Neuronal stem cell (in vitro differentiated cells): ENCODE measurements at regions not wholly inside any gene's neighbourhood (a gene's known extent, or its start where the extent isn't known, plus 50 kb on each side); places are given as distances from the start of the nearest gene placed in this dataset.
"Not testable (repeated sequence)": the region's sequence is repeated elsewhere in the genome, so short reads cannot be mapped to it uniquely, and the experiment has no call there.

Experiments used
- DNase-seq: peaks from one replicate; pipeline ENCODE4 v3.0.0-alpha.2; 2013; ENCODE audit warnings: low spot score
- H2AFZ ChIP-seq: one replicate; pipeline ENCODE4 v1.6.1; 2013; ENCODE audit warnings: mild to moderate bottlenecking, low read length, inconsistent platforms
- H2AK5ac ChIP-seq: 2 replicates; pipeline ENCODE4 v1.6.1; 2013; ENCODE audit warnings: low read depth, mild to moderate bottlenecking, inconsistent platforms, low read length, moderate library complexity, mixed read lengths
- H2BK120ac ChIP-seq: 2 replicates; pipeline ENCODE4 v1.6.1; 2013; ENCODE audit warnings: low read depth, mild to moderate bottlenecking, inconsistent platforms, low read length, moderate library complexity, mixed read lengths
- H2BK12ac ChIP-seq: one replicate; pipeline ENCODE4 v1.6.1; 2013; ENCODE audit warnings: low read length, inconsistent platforms
- H2BK15ac ChIP-seq: 2 replicates; pipeline ENCODE4 v1.6.1; 2013; ENCODE audit warnings: mild to moderate bottlenecking, low read length, inconsistent platforms, mixed read lengths
- H2BK5ac ChIP-seq: one replicate; pipeline ENCODE4 v1.6.1; 2013; ENCODE audit warnings: inconsistent platforms, mild to moderate bottlenecking, low read length, moderate library complexity
- H3K14ac ChIP-seq: one replicate; pipeline ENCODE4 v1.6.1; 2013; ENCODE audit warnings: low read length, inconsistent platforms
- H3K18ac ChIP-seq: 2 replicates; pipeline ENCODE4 v1.6.1; 2013; ENCODE audit warnings: low read length, inconsistent platforms
- H3K23ac ChIP-seq: 2 replicates; pipeline ENCODE4 v1.6.1; 2013; ENCODE audit warnings: low read depth, mild to moderate bottlenecking, mixed read lengths, low read length, inconsistent platforms; ENCODE audit not compliant: poor library complexity
- H3K27ac ChIP-seq: replicated peaks from 3 replicates; pipeline ENCODE4 v1.5.1; 2013; ENCODE audit warnings: low read length, inconsistent platforms
- H3K27me3 ChIP-seq, 3 experiments: 2 replicates each; pipeline ENCODE4 v1.6.1; 2013; ENCODE audit warnings: low read length in 3 of 3, mild to moderate bottlenecking in 2 of 3, inconsistent platforms in 1 of 3, low read depth in 1 of 3, mixed read lengths in 1 of 3, moderate library complexity in 1 of 3; ENCODE audit not compliant: control insufficient read depth in 3 of 3, insufficient read depth in 3 of 3
- H3K36me3 ChIP-seq, 2 donors: replicated peaks in 1 of 2; 2 replicates each; pipeline ENCODE4 v1.6.1; 2013; ENCODE audit warnings: low read length in 2 of 2; ENCODE audit not compliant: control insufficient read depth in 2 of 2, insufficient read depth in 2 of 2
- H3K4ac ChIP-seq: 2 replicates; pipeline ENCODE4 v1.6.1; 2013; ENCODE audit warnings: inconsistent platforms, mild to moderate bottlenecking, low read length, moderate library complexity
- H3K4me1 ChIP-seq, 2 donors: 1 replicate in 1 of 2; 2 replicates in 1 of 2; pipeline ENCODE4 v1.6.1; 2013; ENCODE audit warnings: low read length in 2 of 2, low read depth in 1 of 2; ENCODE audit not compliant: control insufficient read depth in 2 of 2, insufficient read depth in 1 of 2
- H3K4me2 ChIP-seq: one replicate; pipeline ENCODE4 v1.6.1; 2013; ENCODE audit warnings: mild to moderate bottlenecking, low read length, inconsistent platforms; ENCODE audit not compliant: insufficient read depth, poor library complexity, severe bottlenecking
- H3K4me3 ChIP-seq, 2 donors: 2 replicates each; pipeline ENCODE4 v1.5.1; 2013; ENCODE audit warnings: low read length in 2 of 2, mild to moderate bottlenecking in 2 of 2, inconsistent platforms in 1 of 2, moderate library complexity in 1 of 2
- H3K79me1 ChIP-seq: one replicate; pipeline ENCODE4 v1.6.1; 2013; ENCODE audit warnings: low read depth, mild to moderate bottlenecking, inconsistent platforms, low read length, moderate library complexity
- H3K9ac ChIP-seq: one replicate; pipeline ENCODE4 v1.6.1; 2013; ENCODE audit warnings: mild to moderate bottlenecking, low read depth, low read length, inconsistent platforms; ENCODE audit not compliant: poor library complexity
- H3K9me3 ChIP-seq, 2 donors: replicated peaks in 1 of 2; 2 replicates each; pipeline versions ENCODE3 to v1.6.1; 2013; ENCODE audit warnings: low read length in 2 of 2, mild to moderate bottlenecking in 2 of 2, inconsistent platforms in 1 of 2, low read depth in 1 of 2, mixed read lengths in 1 of 2, moderate library complexity in 1 of 2; ENCODE audit not compliant: control insufficient read depth in 2 of 2, insufficient read depth in 1 of 2
- H4K8ac ChIP-seq: one replicate; pipeline ENCODE4 v1.6.1; 2013; ENCODE audit warnings: low read depth, mild to moderate bottlenecking, inconsistent platforms, low read length, moderate library complexity
- H4K91ac ChIP-seq: one replicate; pipeline ENCODE4 v1.6.1; 2013; ENCODE audit warnings: low read length, low read depth, mild to moderate bottlenecking, inconsistent platforms; ENCODE audit not compliant: poor library complexity
- WGBS, 2 donors: extraction: QIAGEN DNeasy Blood & Tissue Kit; methylation state at CpG; one replicate each; pipeline ENCODE4 v1.1.7; 2013; ENCODE audit warnings: missing lambda C conversion rate in 2 of 2, mixed read lengths in 1 of 2; ENCODE audit not compliant: insufficient read length in 2 of 2, insufficient replicate concordance in 1 of 2; ENCODE audit errors: extremely low coverage in 2 of 2; 5-methylcytosine and 5-hydroxymethylcytosine counted together

DNA sequence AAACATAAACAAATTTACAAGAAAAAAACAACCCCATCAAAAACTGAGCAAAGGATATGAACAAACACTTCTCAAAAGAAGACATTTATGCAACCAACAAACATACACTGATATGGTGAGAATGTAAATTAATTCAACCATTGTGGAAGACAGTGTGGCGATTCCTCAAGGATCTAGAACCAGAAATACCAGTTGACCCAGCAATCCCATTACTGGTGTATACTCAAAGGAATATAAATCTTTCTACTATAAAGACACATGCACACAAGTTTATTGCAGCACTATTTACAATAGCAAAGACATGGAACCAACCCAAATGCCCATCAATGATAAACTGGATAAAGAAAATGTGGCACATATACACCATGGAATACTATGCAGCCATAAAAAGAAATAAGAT lies 92.3 kb upstream of the GUCY1A1 start:
- H3K36me3 ChIP-seq, H3K9ac ChIP-seq, H4K8ac ChIP-seq, H2AFZ ChIP-seq, H2BK120ac ChIP-seq, H3K79me1 ChIP-seq, DNase-seq, H3K23ac ChIP-seq, H3K27ac ChIP-seq, H3K4me3 ChIP-seq, H2BK15ac ChIP-seq, H3K4me1 ChIP-seq, H3K18ac ChIP-seq, H3K4me2 ChIP-seq, H3K14ac ChIP-seq, H2BK12ac ChIP-seq, H3K27me3 ChIP-seq, H3K9me3 ChIP-seq, H3K4ac ChIP-seq, H4K91ac ChIP-seq, H2BK5ac ChIP-seq, H2AK5ac ChIP-seq: not testable (repeated sequence)
- WGBS, 2 donors = no CpG with 5 or more reads among the region's 1 CpG

DNA sequence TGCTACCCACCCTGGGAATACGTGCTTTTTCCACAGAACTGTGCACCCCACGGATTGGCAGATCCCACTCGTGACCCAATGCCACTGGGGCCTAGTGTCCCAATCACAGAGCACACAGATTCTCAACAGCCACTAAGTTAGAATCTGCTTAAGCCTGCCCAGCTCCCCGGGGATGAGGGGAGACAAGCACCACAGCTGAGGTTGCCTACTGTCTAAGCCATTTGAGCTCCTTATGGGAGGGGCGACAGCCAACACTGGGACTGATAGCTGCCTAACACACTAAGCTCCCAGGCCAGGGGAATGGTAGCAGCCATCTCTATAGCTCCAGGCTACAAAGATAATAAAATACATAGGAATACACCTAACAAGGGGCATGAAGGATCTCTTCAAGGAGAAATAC lies 93.5 kb upstream of the GUCY1A1 start:
- H3K4ac ChIP-seq = no peak overlapping the region
- no peak overlapping the region for H3K9ac ChIP-seq
- H2AK5ac ChIP-seq = peak overlapping the region; percentile 6
- no peak for DNase-seq
- no peak overlapping the region for H2AFZ ChIP-seq
- peak overlapping the region; percentile 86 for H3K23ac ChIP-seq
- no peak overlapping the region for H4K91ac ChIP-seq
- H3K36me3 ChIP-seq = no peaks in the 10 kb centered on the region
- no peak overlapping the region for H2BK5ac ChIP-seq
- H3K27ac ChIP-seq = no peak overlapping the region
- no peak overlapping the region for H3K14ac ChIP-seq
- H3K4me3 ChIP-seq = no peak overlapping the region
- no peaks in the 10 kb centered on the region for H3K79me1 ChIP-seq
- H2BK120ac ChIP-seq = no peak overlapping the region
- H3K4me1 ChIP-seq = peaks cover 0 to 6% of the 10 kb centered on the region in 2 donors
- WGBS, 2 donors = no CpG with 5 or more reads among the region's 5 CpGs
- H3K18ac ChIP-seq = peak overlapping the region; percentile 58
- H3K27me3 ChIP-seq = no peaks in the 10 kb centered on the region
- H2BK15ac ChIP-seq = no peak overlapping the region
- no peak overlapping the region for H4K8ac ChIP-seq
- no peak overlapping the region for H2BK12ac ChIP-seq
- no peak overlapping the region for H3K4me2 ChIP-seq
- H3K9me3 ChIP-seq = no peaks in the 10 kb centered on the region

DNA sequence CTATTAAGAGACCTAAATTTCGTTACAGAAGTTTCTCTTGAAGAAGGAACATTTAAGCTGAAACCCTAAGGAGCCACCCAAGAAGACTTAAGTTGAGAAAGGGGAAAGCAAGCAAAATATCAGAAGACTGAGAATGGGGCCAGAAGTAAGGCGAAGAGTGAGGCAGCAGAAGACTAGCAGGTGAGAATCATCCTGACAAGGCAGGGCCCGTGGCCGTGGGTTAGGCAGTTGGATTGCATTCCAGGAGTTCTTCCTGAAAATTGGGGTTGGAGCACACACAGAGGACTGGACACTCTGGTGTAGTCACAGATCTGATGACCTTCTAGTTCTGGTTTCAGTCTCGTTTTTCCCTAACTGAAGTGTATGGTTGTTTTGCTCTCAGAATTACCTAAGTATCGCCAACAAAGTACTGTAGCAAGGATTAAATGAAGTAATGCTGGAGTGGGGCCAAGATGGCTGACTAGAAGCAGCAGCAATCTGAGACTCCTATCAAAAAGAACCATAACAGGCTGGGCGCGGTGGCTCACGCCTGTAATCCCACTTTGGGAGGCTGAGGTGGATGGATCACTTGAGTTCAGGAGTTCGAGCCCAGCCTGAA lies 94.4 kb upstream of the GUCY1A1 start:
- DNase-seq = no peak
- Histone ChIP-seq H3K9ac (no peak overlapping the region), H2BK12ac (no peak overlapping the region), H4K91ac (no peak overlapping the region), H3K4me3 (no peak overlapping the region), H3K4me1 (peaks cover 0 to 6% of the 10 kb centered on the region in 2 donors), H3K4ac (no peak overlapping the region), H2BK15ac (no peak overlapping the region), H3K27ac (no peak overlapping the region), H3K4me2 (no peak overlapping the region), H3K79me1 (no peaks in the 10 kb centered on the region), H3K14ac (no peak overlapping the region), H2AFZ (no peak overlapping the region), H3K27me3 (no peaks in the 10 kb centered on the region), H3K18ac (no peak overlapping the region), H2BK120ac (no peak overlapping the region), H2AK5ac (no peak overlapping the region), H3K23ac (no peak overlapping the region), H2BK5ac (no peak overlapping the region), H3K36me3 (no peaks in the 10 kb centered on the region), H4K8ac (no peak overlapping the region), H3K9me3 (no peaks in the 10 kb centered on the region)
- WGBS, 2 donors = no CpG with 5 or more reads among the region's 10 CpGs

DNA sequence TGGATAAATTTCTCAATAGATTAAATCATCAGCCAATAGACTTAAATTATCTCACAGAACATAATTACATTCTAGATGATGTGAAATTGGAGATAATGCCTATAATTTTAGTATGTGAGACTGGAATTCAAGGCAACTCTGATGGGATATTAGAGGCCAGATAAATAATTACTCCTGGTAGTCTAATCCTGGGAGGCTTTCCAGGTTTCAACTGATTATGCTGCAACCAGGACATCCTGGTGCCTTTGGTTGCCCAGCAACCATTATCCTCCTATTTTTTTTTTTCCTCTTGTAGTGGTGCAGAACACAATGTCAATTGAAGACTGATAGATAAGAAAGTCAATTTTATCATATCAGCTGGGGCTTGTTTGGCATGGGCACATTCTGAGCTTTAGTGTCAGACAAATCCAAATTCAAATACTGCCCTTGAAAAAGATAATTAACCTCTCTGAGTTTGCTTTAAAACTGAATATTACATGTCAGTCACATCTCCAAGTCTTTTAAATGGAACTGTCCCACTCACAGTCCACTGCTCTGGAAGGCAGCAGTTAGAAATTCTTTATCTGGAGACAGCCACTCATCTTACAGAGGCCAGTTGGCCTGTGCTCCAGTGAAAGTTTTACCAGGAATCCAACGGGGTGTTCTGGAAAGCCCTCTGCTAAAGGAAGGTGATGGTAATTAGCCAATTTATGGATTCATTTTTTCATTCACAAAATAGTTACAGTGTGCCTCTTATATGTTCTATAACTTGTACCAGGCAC lies 95.3 kb upstream of the GUCY1A1 start:
- H2BK5ac ChIP-seq = no peak overlapping the region
- H3K27ac ChIP-seq = no peak overlapping the region
- no peak for DNase-seq
- no peak overlapping the region for H3K4me3 ChIP-seq
- H3K4me1 ChIP-seq = peaks cover 0 to 8% of the 10 kb centered on the region in 2 donors
- H2AK5ac ChIP-seq = no peak overlapping the region
- no peak overlapping the region for H2AFZ ChIP-seq
- no peaks in the 10 kb centered on the region for H3K36me3 ChIP-seq
- no peak overlapping the region for H3K23ac ChIP-seq
- no peak overlapping the region for H3K4ac ChIP-seq
- no peaks in the 10 kb centered on the region for H3K79me1 ChIP-seq
- H2BK12ac ChIP-seq = no peak overlapping the region
- no peak overlapping the region for H3K18ac ChIP-seq
- H3K27me3 ChIP-seq = no peaks in the 10 kb centered on the region
- H3K9ac ChIP-seq = no peak overlapping the region
- H4K91ac ChIP-seq = no peak overlapping the region
- no peaks in the 10 kb centered on the region for H3K9me3 ChIP-seq
- H3K14ac ChIP-seq = no peak overlapping the region
- H2BK120ac ChIP-seq = no peak overlapping the region
- no peak overlapping the region for H2BK15ac ChIP-seq
- H4K8ac ChIP-seq = no peak overlapping the region
- no CpG with 5 or more reads among the region's 1 CpG for WGBS, 2 donors
- no peak overlapping the region for H3K4me2 ChIP-seq
